Immature natural killer cell (primary cell): ENCODE measurements at regions not wholly inside any gene's neighbourhood (a gene's known extent, or its start where the extent isn't known, plus 50 kb on each side); places are given as distances from the start of the nearest gene placed in this dataset.
A peak's percentile ranks its signal among the peaks of the same experiment; 100 is the strongest.

Experiments
- DNase-seq, 3 donors: peaks; one replicate each; pipeline ENCODE4 v3.0.0; 2022; ENCODE audit warnings: mixed read lengths in 1 of 3
- H3K27ac Mint-ChIP-seq, 6 donors: one replicate each; pipeline ENCODE4 v1.8.0; 2020; ENCODE audit warnings: mixed read lengths in 6 of 6, mild to moderate bottlenecking in 5 of 6, inconsistent platforms in 4 of 6, moderate library complexity in 3 of 6
- H3K27me3 Mint-ChIP-seq, 3 donors: one replicate each; pipeline ENCODE4 v1.8.0; 2020 to 2021; ENCODE audit warnings: low read depth in 3 of 3, mild to moderate bottlenecking in 3 of 3, mixed read lengths in 3 of 3, moderate library complexity in 3 of 3, inconsistent platforms in 1 of 3
- H3K36me3 Mint-ChIP-seq, 3 donors: one replicate each; pipeline ENCODE4 v1.8.0; 2020; ENCODE audit warnings: mixed read lengths in 3 of 3, inconsistent platforms in 2 of 3, mild to moderate bottlenecking in 2 of 3
- H3K4me1 Mint-ChIP-seq, 2 donors: one replicate each; pipeline ENCODE4 v1.8.0; 2020; ENCODE audit warnings: inconsistent platforms in 2 of 2, mild to moderate bottlenecking in 2 of 2, mixed read lengths in 2 of 2, moderate library complexity in 1 of 2
- H3K4me3 Mint-ChIP-seq, 5 donors: one replicate each; pipeline ENCODE4 v1.8.0; 2020; ENCODE audit warnings: mild to moderate bottlenecking in 5 of 5, mixed read lengths in 5 of 5, inconsistent platforms in 3 of 5, moderate library complexity in 3 of 5
- H3K9me3 Mint-ChIP-seq, 6 donors: one replicate each; pipeline ENCODE4 v1.8.0; 2020; ENCODE audit warnings: mild to moderate bottlenecking in 6 of 6, mixed read lengths in 6 of 6, inconsistent platforms in 4 of 6, moderate library complexity in 3 of 6

DNA sequence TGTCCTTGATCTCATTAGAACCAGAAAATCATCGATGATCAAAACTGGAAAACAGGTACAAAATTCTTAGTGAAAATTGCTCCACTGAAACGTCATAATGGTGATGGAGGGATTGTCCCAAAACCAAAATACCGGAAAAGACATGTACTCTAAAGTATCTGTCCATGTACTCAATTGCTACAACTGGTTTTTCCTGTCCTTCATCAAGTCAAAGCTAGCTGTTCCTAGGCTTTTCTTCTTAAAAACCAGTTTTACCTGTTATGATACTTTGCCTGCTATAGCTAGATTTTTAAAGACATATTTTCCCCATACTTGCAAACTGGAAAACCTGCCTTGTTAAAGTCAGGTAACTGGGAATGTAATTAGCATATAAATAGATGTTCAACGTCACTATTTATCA lies 50.5 kb upstream of the LRRC1 start:
- H3K4me1 Mint-ChIP-seq: no peaks in the 10 kb centered on the region
- no peak overlapping the region for H3K4me3 Mint-ChIP-seq
- DNase-seq: no peak
- no peaks in the 10 kb centered on the region for H3K9me3 Mint-ChIP-seq
- H3K27me3 Mint-ChIP-seq: peaks cover 1 to 7% (median 2%) of the 10 kb centered on the region in 3 donors
- no peak overlapping the region for H3K27ac Mint-ChIP-seq
- no peaks in the 10 kb centered on the region for H3K36me3 Mint-ChIP-seq

GRCh38 chr6:53741034-53741823 lies 53.6 kb upstream of the LRRC1 start:
- H3K27me3 Mint-ChIP-seq: peaks cover 2 to 7% (median 7%) of the 10 kb centered on the region in 3 donors
- H3K4me1 Mint-ChIP-seq: peaks cover under 1 to 1% of the 10 kb centered on the region in 2 donors
- H3K36me3 Mint-ChIP-seq: no peaks in the 10 kb centered on the region
- H3K4me3 Mint-ChIP-seq: no peak overlapping the region
- H3K9me3 Mint-ChIP-seq: no peaks in the 10 kb centered on the region
- H3K27ac Mint-ChIP-seq: no peak overlapping the region
- no peak for DNase-seq

DNA sequence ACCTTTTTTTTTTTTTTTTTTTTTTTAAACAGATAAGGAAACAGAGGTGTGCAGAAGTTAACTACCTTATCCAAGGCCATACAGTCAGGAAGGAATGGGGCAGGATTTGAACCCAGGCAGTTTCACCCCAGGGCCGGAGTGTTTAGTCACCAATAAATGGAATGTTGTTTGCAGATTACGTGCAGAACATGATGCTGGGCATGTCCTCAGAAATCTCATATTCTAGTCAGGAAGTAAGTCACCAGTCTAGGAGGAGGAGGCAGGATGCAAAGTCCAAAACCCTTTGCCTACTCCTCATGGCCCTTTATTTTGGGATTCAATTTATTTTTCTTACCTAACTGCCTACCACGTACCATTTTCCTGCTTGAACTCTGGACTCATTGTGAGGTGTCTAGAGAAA lies 57.1 kb upstream of the LRRC1 start:
- Mint-ChIP-seq H3K9me3 (no peaks in the 10 kb centered on the region), H3K27ac (no peak overlapping the region), H3K4me3 (no peak overlapping the region), H3K4me1 (peaks cover 18 to 28% of the 10 kb centered on the region in 2 donors), H3K27me3 (peaks cover 2 to 11% (median 10%) of the 10 kb centered on the region in 3 donors), H3K36me3 (no peaks in the 10 kb centered on the region)
- DNase-seq: no peak

- Mint-ChIP-seq H3K36me3 (no peaks in the 10 kb centered on the region), H3K27me3 (peaks cover 0 to 10% (median 4%) of the 10 kb centered on the region in 3 donors), H3K4me1 (peaks cover 26 to 40% of the 10 kb centered on the region in 2 donors), H3K9me3 (no peaks in the 10 kb centered on the region), H3K4me3 (peak overlapping the region; percentile 57 to 78 (median 64)), H3K27ac (peak overlapping the region in 2 of 6 donors; percentile 75 to 79)
- DNase-seq: peak; percentile 20 to 43 (median 33)
Measured at GRCh38 chr6:53735896-53736295, 58.9 kb upstream of the LRRC1 start.

DNA sequence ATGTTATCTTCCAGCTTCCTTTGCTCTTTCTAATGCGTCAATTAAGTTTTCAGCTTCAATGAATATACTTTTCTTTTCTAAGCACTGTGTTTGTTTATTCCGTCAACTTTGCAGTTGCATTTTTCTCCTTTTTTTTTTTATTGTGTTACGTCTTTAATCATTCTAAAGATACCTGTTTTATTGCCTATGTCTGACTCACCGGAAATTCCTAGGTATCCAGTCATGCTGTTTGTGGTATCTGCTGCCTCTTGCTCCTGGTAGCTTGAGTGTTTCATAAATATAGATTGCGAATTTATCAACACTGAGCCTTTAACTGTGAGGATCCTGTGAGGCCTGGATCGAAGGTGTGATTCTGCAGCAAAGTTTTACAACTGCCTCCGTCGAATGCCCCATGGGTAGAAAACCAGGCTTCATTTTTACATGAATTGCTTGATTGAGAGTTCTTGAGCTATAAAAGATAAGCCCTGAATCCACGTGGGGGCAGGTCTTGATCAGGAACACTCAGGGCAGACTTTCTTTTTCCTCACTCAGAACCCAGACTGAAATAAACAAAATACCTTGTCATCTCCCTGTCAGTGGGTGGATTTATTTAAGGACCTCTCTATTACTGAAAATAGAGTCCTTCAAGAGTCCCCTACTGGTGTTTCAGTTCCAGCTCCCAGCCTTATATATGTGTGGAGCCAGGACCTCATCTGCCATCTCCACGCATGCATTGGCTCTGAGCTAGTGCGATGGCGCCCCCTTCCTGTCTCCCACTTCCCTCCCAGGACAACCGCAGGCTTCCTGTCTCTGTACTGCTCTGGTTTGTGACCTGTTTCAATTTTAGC lies 60.1 kb upstream of the LRRC1 start:
- Mint-ChIP-seq H3K9me3 (no peaks in the 10 kb centered on the region), H3K27ac (no peak overlapping the region), H3K27me3 (peaks cover 0 to 10% (median 4%) of the 10 kb centered on the region in 3 donors), H3K4me3 (peak overlapping the region; percentile 43 to 78 (median 64)), H3K4me1 (peaks cover 26 to 40% of the 10 kb centered on the region in 2 donors), H3K36me3 (no peaks in the 10 kb centered on the region)
- DNase-seq: peak; percentile 25 to 50 (median 28)

DNA sequence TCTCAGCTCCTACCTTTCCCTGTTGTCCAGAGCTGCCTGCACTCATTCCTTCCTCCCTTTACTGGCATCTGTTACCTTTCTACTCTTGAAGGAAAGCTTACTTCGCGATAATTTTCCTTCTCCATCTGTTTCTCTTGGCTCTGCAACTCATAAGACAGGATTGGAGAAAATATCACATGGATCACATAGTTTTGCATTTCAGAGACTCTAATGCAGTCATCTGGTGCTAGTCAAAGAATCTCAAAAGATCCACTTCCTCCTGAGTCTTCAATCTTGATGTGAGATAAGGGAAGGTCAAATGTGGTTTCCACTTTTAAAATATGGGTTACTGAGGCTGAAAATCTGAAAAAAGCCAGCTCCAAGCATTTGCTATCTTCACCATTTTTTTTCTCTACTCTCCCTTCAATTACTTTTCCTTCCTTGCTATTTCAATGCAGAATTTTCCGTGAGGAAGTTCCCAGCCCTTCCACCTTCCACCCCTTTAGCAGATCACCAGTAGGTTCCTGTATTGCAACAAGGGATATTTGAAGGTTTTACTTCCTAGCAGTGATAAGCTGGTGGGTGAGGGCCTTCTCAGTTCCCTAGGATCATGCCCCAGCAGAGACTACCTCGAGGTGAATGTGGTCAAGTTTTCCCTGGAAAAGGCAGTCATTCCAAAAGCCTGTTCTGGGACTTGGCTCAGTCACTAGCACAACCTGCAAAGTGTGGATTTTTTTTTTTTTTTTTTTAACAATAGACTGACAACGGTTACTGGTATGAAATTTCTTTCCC lies 62.8 kb upstream of the LRRC1 start:
- no peak overlapping the region for H3K4me3 Mint-ChIP-seq
- H3K27ac Mint-ChIP-seq: no peak overlapping the region

DNA sequence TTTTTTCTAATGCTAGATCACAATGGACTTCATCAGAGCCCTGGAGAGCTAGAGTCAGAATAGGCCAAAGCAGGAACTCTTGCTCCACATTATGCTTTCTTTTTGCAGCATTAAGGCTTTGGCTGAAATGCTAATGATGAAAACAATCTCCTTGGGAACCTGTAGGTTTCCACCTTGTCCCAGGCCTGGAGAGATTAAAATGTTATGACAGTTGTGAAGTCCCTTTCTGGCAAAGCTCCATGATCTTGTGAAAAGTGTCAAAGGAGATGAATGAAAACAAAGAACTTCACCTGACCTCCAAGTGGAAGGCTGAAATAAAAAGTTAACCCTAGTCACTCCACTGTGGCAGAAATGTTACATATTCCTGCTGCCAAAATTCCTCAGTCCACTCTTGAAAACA lies 64.0 kb upstream of the LRRC1 start:
- DNase-seq: no peak
- Mint-ChIP-seq H3K9me3 (no peaks in the 10 kb centered on the region), H3K27ac (no peak overlapping the region), H3K36me3 (no peaks in the 10 kb centered on the region), H3K4me3 (no peak overlapping the region), H3K27me3 (peaks cover 6 to 8% (median 8%) of the 10 kb centered on the region in 3 donors), H3K4me1 (peaks cover 23 to 44% of the 10 kb centered on the region in 2 donors)

More for the DNA sequence above, 62.8 kb upstream of the LRRC1 start:
- peaks cover 4 to 8% (median 6%) of the 10 kb centered on the region in 3 donors for H3K27me3 Mint-ChIP-seq
- H3K36me3 Mint-ChIP-seq: no peaks in the 10 kb centered on the region
- peaks cover 28 to 47% of the 10 kb centered on the region in 2 donors for H3K4me1 Mint-ChIP-seq
- no peaks in the 10 kb centered on the region for H3K9me3 Mint-ChIP-seq
- DNase-seq: no peak

DNA sequence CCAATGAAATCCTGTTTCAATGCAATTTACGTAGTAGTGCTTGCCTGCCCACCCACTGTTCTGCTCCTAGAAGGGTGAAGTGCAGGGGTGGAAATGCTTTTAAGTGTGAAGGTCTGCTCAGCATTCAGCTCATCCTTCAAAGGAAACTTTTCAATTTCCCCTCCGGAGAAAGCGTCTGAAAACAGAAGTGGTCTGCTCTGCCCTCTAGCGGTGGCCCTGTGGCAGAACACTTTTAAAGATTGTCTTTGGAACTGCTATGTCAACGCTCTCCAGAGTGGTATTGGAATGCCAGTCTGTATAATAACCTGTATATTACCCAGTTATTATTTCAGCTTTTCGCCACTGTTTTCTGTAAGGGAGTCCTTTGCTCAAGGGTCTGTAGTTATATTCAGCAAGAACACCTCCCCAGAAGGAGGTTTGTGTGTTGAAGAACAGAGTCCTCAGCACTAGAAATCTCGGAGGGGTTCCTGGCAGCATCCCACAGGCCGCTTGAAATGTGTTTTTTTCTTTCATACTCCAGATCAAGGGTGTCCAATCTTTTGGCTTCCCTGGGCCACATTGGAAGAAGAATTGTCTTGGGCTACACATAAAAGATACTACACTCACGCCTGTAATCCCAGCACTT lies 63.1 kb upstream of the KLHL31 start:
- Mint-ChIP-seq H3K27ac (no peak overlapping the region), H3K9me3 (no peaks in the 10 kb centered on the region), H3K4me3 (no peak overlapping the region), H3K36me3 (no peaks in the 10 kb centered on the region), H3K27me3 (peaks cover 7 to 9% (median 8%) of the 10 kb centered on the region in 3 donors), H3K4me1 (peaks cover 10 to 28% of the 10 kb centered on the region in 2 donors)
- DNase-seq: peak; percentile 28 to 36 (median 28)

DNA sequence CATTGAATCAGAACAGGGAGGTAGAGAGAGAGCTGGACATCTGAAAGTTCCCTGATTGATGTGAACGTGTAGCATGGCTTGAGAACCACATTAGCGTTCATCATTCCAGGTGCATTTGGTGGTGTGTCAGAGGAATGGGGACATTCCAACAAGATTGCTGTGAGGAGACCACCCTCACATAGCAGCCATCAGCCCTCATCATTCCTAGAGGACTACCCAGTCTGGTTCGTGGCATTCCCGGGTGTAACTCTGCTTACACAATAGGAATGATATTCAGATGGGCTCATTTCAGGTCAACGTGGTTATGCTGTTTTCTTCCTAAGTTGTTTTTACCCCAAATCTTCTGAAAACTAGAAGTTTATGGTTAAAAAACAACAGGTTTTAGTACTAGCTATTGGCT lies 62.2 kb upstream of the KLHL31 start:
- no peak overlapping the region for H3K27ac Mint-ChIP-seq
- no peaks in the 10 kb centered on the region for H3K9me3 Mint-ChIP-seq
- no peak for DNase-seq
- H3K36me3 Mint-ChIP-seq: no peaks in the 10 kb centered on the region
- peaks cover 10 to 24% of the 10 kb centered on the region in 2 donors for H3K4me1 Mint-ChIP-seq
- no peak overlapping the region for H3K4me3 Mint-ChIP-seq
- H3K27me3 Mint-ChIP-seq: peaks cover 7 to 12% (median 8%) of the 10 kb centered on the region in 3 donors

GRCh38 chr6:53725791-53726575 lies 60.4 kb upstream of the KLHL31 start:
- H3K27me3 Mint-ChIP-seq: peaks cover 8 to 14% (median 9%) of the 10 kb centered on the region in 3 donors
- no peaks in the 10 kb centered on the region for H3K9me3 Mint-ChIP-seq
- no peaks in the 10 kb centered on the region for H3K36me3 Mint-ChIP-seq
- no peak overlapping the region for H3K27ac Mint-ChIP-seq
- DNase-seq: peak; percentile 58 to 65 (median 58)
- H3K4me1 Mint-ChIP-seq: peaks cover 2 to 13% of the 10 kb centered on the region in 2 donors
- no peak overlapping the region for H3K4me3 Mint-ChIP-seq

- Mint-ChIP-seq H3K4me1 (peaks cover 2 to 13% of the 10 kb centered on the region in 2 donors), H3K4me3 (no peak overlapping the region), H3K36me3 (no peaks in the 10 kb centered on the region)
Measured at GRCh38 chr6:53724501-53724900, 58.9 kb upstream of the KLHL31 start.

GRCh38 chr6:53723331-53723730 lies 57.8 kb upstream of the KLHL31 start:
- H3K27ac Mint-ChIP-seq: no peak overlapping the region
- H3K4me1 Mint-ChIP-seq: peaks cover 0 to 7% of the 10 kb centered on the region in 2 donors

More at GRCh38 chr6:53724501-53724900, 58.9 kb upstream of the KLHL31 start:
- Mint-ChIP-seq H3K27me3 (peaks cover 8 to 14% (median 9%) of the 10 kb centered on the region in 3 donors), H3K27ac (no peak overlapping the region), H3K9me3 (no peaks in the 10 kb centered on the region)
- no peak for DNase-seq

More at GRCh38 chr6:53723331-53723730, 57.8 kb upstream of the KLHL31 start:
- H3K4me3 Mint-ChIP-seq: no peak overlapping the region
- H3K27me3 Mint-ChIP-seq: peaks cover 8 to 11% (median 9%) of the 10 kb centered on the region in 3 donors
- no peaks in the 10 kb centered on the region for H3K36me3 Mint-ChIP-seq
- DNase-seq: no peak
- no peaks in the 10 kb centered on the region for H3K9me3 Mint-ChIP-seq
